ENCODE measurements at regions not wholly inside any gene's neighbourhood (a gene's known extent, or its start where the extent isn't known, plus 50 kb on each side); places are given as distances from the start of the nearest gene placed in this dataset.

GRCh38 chr6:150547502-150548222 is 52.0 kb upstream of the PLEKHG1 start:
- WGBS, 3 donors: 59 to 68% (median 63%) methylated on average over 11 of the region's 11 CpGs
- Histone ChIP-seq H3K9me3 (ENCODE audit: control insufficient read depth in 2 of 2, insufficient read depth in 1 of 2, low read depth in 1 of 2, low read length in 1 of 2) (no peaks in the 10 kb centered on the region), H3K27me3 (ENCODE audit: control insufficient read depth in 3 of 3, insufficient read depth in 3 of 3, low read length in 3 of 3) (no peaks in the 10 kb centered on the region), H3K4me3 (ENCODE audit: low read depth in 1 of 3, low read length in 3 of 3) (no peak overlapping the region), H3K36me3 (ENCODE audit: control insufficient read depth in 3 of 3, insufficient read depth in 2 of 3, low read depth in 1 of 3, low read length in 3 of 3) (no peaks in the 10 kb centered on the region), H3K4me1 (ENCODE audit: control insufficient read depth in 3 of 3, insufficient read depth in 2 of 3, low read depth in 1 of 3, low read length in 2 of 3) (peaks cover 0 to 3% (median 0%) of the 10 kb centered on the region in 3 donors), H3K27ac (ENCODE audit: low read depth in 1 of 3, low read length in 2 of 3) (no peak overlapping the region)
- FAIRE-seq: no peak
- peak in 1 of 2 donors; percentile 20 for DNase-seq

GRCh38 chr6:150548330-150548729 is 51.4 kb upstream of the PLEKHG1 start:
- WGBS, 3 donors: 50 to 79% (median 69%) methylated on average over 4 of the region's 4 CpGs
- Histone ChIP-seq H3K9me3 (ENCODE audit: control insufficient read depth in 2 of 2, insufficient read depth in 1 of 2, low read depth in 1 of 2, low read length in 1 of 2) (no peaks in the 10 kb centered on the region), H3K4me1 (ENCODE audit: control insufficient read depth in 3 of 3, insufficient read depth in 2 of 3, low read depth in 1 of 3, low read length in 2 of 3) (peaks cover 0 to 3% (median 0%) of the 10 kb centered on the region in 3 donors), H3K27ac (ENCODE audit: low read depth in 1 of 3, low read length in 2 of 3) (no peak overlapping the region), H3K36me3 (ENCODE audit: control insufficient read depth in 3 of 3, insufficient read depth in 2 of 3, low read depth in 1 of 3, low read length in 3 of 3) (no peaks in the 10 kb centered on the region), H3K4me3 (ENCODE audit: low read depth in 1 of 3, low read length in 3 of 3) (no peak overlapping the region), H3K27me3 (ENCODE audit: control insufficient read depth in 3 of 3, insufficient read depth in 3 of 3, low read length in 3 of 3) (no peaks in the 10 kb centered on the region)
- FAIRE-seq (no peak), DNase-seq (no peak)

DNA sequence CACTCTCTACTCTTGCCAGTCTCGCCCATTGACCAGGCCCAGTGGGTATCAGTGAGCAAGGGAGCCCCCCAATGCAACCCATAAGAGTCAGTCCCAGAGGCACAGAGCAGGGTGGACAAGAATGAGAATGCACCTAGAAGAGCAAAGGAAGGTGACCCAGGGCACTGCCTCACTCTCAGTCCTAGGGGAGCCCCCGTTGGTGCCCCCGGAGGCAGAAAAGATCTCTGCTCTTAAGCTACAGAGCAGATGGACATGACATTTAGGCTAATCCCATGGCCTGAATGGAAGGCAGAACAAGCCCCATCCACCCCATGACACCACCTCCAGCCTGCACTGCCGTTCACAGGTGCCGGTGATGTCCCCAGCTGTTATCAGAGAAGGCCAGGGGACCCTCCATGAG is 50.7 kb upstream of the PLEKHG1 start:
- Histone ChIP-seq H3K4me1 (ENCODE audit: control insufficient read depth in 3 of 3, insufficient read depth in 2 of 3, low read depth in 1 of 3, low read length in 2 of 3) (peaks cover 0 to 3% (median 0%) of the 10 kb centered on the region in 3 donors), H3K9me3 (ENCODE audit: control insufficient read depth in 2 of 2, insufficient read depth in 1 of 2, low read depth in 1 of 2, low read length in 1 of 2) (no peaks in the 10 kb centered on the region), H3K27ac (ENCODE audit: low read depth in 1 of 3, low read length in 2 of 3) (no peak overlapping the region), H3K27me3 (ENCODE audit: control insufficient read depth in 3 of 3, insufficient read depth in 3 of 3, low read length in 3 of 3) (no peaks in the 10 kb centered on the region), H3K36me3 (ENCODE audit: control insufficient read depth in 3 of 3, insufficient read depth in 2 of 3, low read depth in 1 of 3, low read length in 3 of 3) (no peaks in the 10 kb centered on the region), H3K4me3 (ENCODE audit: low read depth in 1 of 3, low read length in 3 of 3) (no peak overlapping the region)
- DNase-seq (no peak), FAIRE-seq (no peak)
- 92 to 96% (median 95%) methylated on average over 5 of the region's 5 CpGs for WGBS, 3 donors

- H3K27me3 ChIP-seq (ENCODE audit: control insufficient read depth in 3 of 3, insufficient read depth in 3 of 3, low read length in 3 of 3): no peaks in the 10 kb centered on the region
- H3K4me3 ChIP-seq (ENCODE audit: low read depth in 1 of 3, low read length in 3 of 3): no peak overlapping the region
- FAIRE-seq: no peak
- H3K36me3 ChIP-seq (ENCODE audit: control insufficient read depth in 3 of 3, insufficient read depth in 2 of 3, low read depth in 1 of 3, low read length in 3 of 3): no peaks in the 10 kb centered on the region
- 80 to 84% (median 83%) methylated on average over 6 of the region's 6 CpGs for WGBS, 3 donors
- H3K4me1 ChIP-seq (ENCODE audit: control insufficient read depth in 3 of 3, insufficient read depth in 2 of 3, low read depth in 1 of 3, low read length in 2 of 3): peaks cover 0 to 3% (median 0%) of the 10 kb centered on the region in 3 donors
- no peak overlapping the region for H3K27ac ChIP-seq (ENCODE audit: low read depth in 1 of 3, low read length in 2 of 3)
- DNase-seq: no peak
- no peaks in the 10 kb centered on the region for H3K9me3 ChIP-seq (ENCODE audit: control insufficient read depth in 2 of 2, insufficient read depth in 1 of 2, low read depth in 1 of 2, low read length in 1 of 2)
These were observed 50.0 kb upstream of the PLEKHG1 start for GRCh38 chr6:150549674-150550101.
